K562 (cell line): ENCODE measurements at regions not wholly inside any gene's neighbourhood (a gene's known extent, or its start where the extent isn't known, plus 50 kb on each side); places are given as distances from the start of the nearest gene placed in this dataset.

Experiments
- ATF7 ChIP-seq: fragments of 450-650 bp; IDR thresholded peaks from 2 replicates; pipeline ENCODE4 v1.7.1; 2014; ENCODE audit warnings: mild to moderate bottlenecking, moderate library complexity
- CEBPG ChIP-seq, 3 experiments: fragments of 200-800 bp in 1 of 3; sonication (Bioruptor generic) in 1 of 3; sonication (generic) in 1 of 3; formaldehyde crosslinking in 1 of 3; IDR thresholded peaks in 2 of 3; conservative IDR thresholded peaks in 1 of 3; 2 replicates each; pipeline versions ENCODE4 v1.6.1 to v1.8.0; 2016 to 2022; ENCODE audit warnings: missing compliant biosample characterization in 2 of 3, missing genetic modification characterization in 2 of 3, mild to moderate bottlenecking in 1 of 3, missing genetic modification reagents in 1 of 3
- CHD4 ChIP-seq: fragments of 200-600 bp; sonication (generic); IDR thresholded peaks from 3 replicates; pipeline ENCODE4 v1.6.1; 2012; ENCODE audit warnings: low read depth, mild to moderate bottlenecking, mixed read lengths, low read length, inconsistent platforms; ENCODE audit not compliant: insufficient read depth, insufficient replicate concordance, poor library complexity, severe bottlenecking
- CLOCK ChIP-seq: fragments of 250-450 bp; sonication (Bioruptor Pico); IDR thresholded peaks from 2 replicates; pipeline ENCODE4 v1.4.0; 2020; ENCODE audit warnings: mild to moderate bottlenecking, moderate library complexity, borderline replicate concordance
- FOXK2 ChIP-seq, 2 experiments: fragments of 450-650 bp; IDR thresholded peaks in 1 of 2; conservative IDR thresholded peaks in 1 of 2; 2 replicates each; pipeline ENCODE4 v1.6.1; 2016; ENCODE audit warnings: low read depth in 2 of 2, mild to moderate bottlenecking in 1 of 2
- GATAD2A ChIP-seq: fragments of 450-650 bp; IDR thresholded peaks from 2 replicates; pipeline ENCODE4 v1.6.1; 2017
- MAFG ChIP-seq: fragments of 450-650 bp; conservative IDR thresholded peaks from 2 replicates; pipeline ENCODE4 v1.6.1; 2016; ENCODE audit warnings: missing genetic modification characterization, missing compliant biosample characterization
- NFE2 ChIP-seq: IDR thresholded peaks from 2 replicates; pipeline ENCODE4 v1.6.1; 2014; ENCODE audit warnings: antibody characterized with exemption, low read depth
- NFYB ChIP-seq: IDR thresholded peaks from 2 replicates; pipeline ENCODE4 v1.6.1; 2011; ENCODE audit warnings: mild to moderate bottlenecking, moderate library complexity; ENCODE audit not compliant: insufficient read length; ENCODE audit errors: extremely low read depth
- NR2C1 ChIP-seq, 2 experiments: fragments of 450-650 bp; IDR thresholded peaks; 2 replicates each; pipeline ENCODE4 v1.6.1; 2017; ENCODE audit warnings: mild to moderate bottlenecking in 2 of 2, antibody characterized with exemption in 1 of 2, inconsistent platforms in 1 of 2, missing compliant biosample characterization in 1 of 2, missing genetic modification characterization in 1 of 2
- PTRF ChIP-seq: fragments of 450-650 bp; IDR thresholded peaks from 2 replicates; pipeline ENCODE4 v1.6.1; 2016; ENCODE audit warnings: mild to moderate bottlenecking, missing genetic modification characterization, missing compliant biosample characterization
- RFX5 ChIP-seq: IDR thresholded peaks from 2 replicates; pipeline ENCODE4 v1.6.1; 2011; ENCODE audit warnings: low read depth, mild to moderate bottlenecking, improper control_type of control experiment, low read length
- SAFB2 ChIP-seq: fragments of 200-400 bp; formaldehyde crosslinking; IDR thresholded peaks from 2 replicates; pipeline ENCODE4 v1.6.1; 2018; ENCODE audit warnings: borderline replicate concordance, low read length, low read depth, moderate library complexity; ENCODE audit not compliant: severe bottlenecking
- ZNF263 ChIP-seq: sonication (generic); formaldehyde crosslinking; IDR thresholded peaks from 2 replicates; pipeline ENCODE4 v1.8.0; 2022; ENCODE audit warnings: mild to moderate bottlenecking, missing genetic modification reagents, borderline replicate concordance
- ZNF57 ChIP-seq: fragments of 450-650 bp; formaldehyde crosslinking; IDR thresholded peaks from 2 replicates; pipeline ENCODE4 v1.4.0; 2020; ENCODE audit warnings: mild to moderate bottlenecking, moderate library complexity
- ZNF764 ChIP-seq: fragments of 250-450 bp; sonication (Bioruptor Pico); IDR thresholded peaks from 2 replicates; pipeline ENCODE4 v1.4.0; 2020; ENCODE audit warnings: low read depth, mild to moderate bottlenecking, moderate library complexity
- TF ChIP-seq, protein P1 (sequence below): sonication (generic); formaldehyde crosslinking; IDR thresholded peaks from 2 replicates; pipeline ENCODE4 v1.8.0; 2023; ENCODE audit warnings: missing genetic modification reagents, mild to moderate bottlenecking, borderline replicate concordance
- TF ChIP-seq, protein P2 (sequence below): sonication (generic); formaldehyde crosslinking; IDR thresholded peaks from 2 replicates; pipeline ENCODE4 v1.8.0; 2023; ENCODE audit warnings: mild to moderate bottlenecking, missing genetic modification reagents

GRCh38 chr11:38060920-38061319 is 1462.9 kb upstream of the RAG2 start (continued):
- 0 out of 2 replicates have a peak, but pooled peaks have one; percentile 4 for TF ChIP-seq MAFG
- TF ChIP-seq FOXK2 (conservative IDR thresholded peaks at IDR 0.05 in 1 of 2, IDR thresholded peaks at IDR 0.05 in 1 of 2; ENCODE audit: low read depth in 2 of 2) = no peak
- no peak for TF ChIP-seq ZNF263 (CRISPR knock-in tag)
- no peak for TF ChIP-seq CLOCK
- TF ChIP-seq ATF7 = no peak
- TF ChIP-seq GATAD2A = no peak
- no peak for TF ChIP-seq NR2C1 (IDR thresholded peaks at IDR 0.05)
- TF ChIP-seq NR2C1 (tag; IDR thresholded peaks at IDR 0.05) = no peak
- no peak for TF ChIP-seq CHD4
- TF ChIP-seq RFX5 = no peak
- no peak for TF ChIP-seq ZNF57 (CRISPR knock-in tag)
- TF ChIP-seq NFE2 = 0 out of 2 replicates have a peak, but pooled peaks have one; percentile 42
- TF ChIP-seq, protein P1, sequence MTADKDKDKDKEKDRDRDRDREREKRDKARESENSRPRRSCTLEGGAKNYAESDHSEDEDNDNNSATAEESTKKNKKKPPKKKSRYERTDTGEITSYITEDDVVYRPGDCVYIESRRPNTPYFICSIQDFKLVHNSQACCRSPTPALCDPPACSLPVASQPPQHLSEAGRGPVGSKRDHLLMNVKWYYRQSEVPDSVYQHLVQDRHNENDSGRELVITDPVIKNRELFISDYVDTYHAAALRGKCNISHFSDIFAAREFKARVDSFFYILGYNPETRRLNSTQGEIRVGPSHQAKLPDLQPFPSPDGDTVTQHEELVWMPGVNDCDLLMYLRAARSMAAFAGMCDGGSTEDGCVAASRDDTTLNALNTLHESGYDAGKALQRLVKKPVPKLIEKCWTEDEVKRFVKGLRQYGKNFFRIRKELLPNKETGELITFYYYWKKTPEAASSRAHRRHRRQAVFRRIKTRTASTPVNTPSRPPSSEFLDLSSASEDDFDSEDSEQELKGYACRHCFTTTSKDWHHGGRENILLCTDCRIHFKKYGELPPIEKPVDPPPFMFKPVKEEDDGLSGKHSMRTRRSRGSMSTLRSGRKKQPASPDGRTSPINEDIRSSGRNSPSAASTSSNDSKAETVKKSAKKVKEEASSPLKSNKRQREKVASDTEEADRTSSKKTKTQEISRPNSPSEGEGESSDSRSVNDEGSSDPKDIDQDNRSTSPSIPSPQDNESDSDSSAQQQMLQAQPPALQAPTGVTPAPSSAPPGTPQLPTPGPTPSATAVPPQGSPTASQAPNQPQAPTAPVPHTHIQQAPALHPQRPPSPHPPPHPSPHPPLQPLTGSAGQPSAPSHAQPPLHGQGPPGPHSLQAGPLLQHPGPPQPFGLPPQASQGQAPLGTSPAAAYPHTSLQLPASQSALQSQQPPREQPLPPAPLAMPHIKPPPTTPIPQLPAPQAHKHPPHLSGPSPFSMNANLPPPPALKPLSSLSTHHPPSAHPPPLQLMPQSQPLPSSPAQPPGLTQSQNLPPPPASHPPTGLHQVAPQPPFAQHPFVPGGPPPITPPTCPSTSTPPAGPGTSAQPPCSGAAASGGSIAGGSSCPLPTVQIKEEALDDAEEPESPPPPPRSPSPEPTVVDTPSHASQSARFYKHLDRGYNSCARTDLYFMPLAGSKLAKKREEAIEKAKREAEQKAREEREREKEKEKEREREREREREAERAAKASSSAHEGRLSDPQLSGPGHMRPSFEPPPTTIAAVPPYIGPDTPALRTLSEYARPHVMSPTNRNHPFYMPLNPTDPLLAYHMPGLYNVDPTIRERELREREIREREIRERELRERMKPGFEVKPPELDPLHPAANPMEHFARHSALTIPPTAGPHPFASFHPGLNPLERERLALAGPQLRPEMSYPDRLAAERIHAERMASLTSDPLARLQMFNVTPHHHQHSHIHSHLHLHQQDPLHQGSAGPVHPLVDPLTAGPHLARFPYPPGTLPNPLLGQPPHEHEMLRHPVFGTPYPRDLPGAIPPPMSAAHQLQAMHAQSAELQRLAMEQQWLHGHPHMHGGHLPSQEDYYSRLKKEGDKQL = no peak
- no peak for TF ChIP-seq NFYB
- TF ChIP-seq ZNF764 (CRISPR knock-in tag) = no peak
- no peak for TF ChIP-seq SAFB2
- no peak for TF ChIP-seq PTRF (tag)
- no peak for TF ChIP-seq CEBPG (CRISPR knock-in tag; IDR thresholded peaks at IDR 0.05)
- TF ChIP-seq CEBPG (tag; conservative IDR thresholded peaks at IDR 0.05 in 1 of 2, IDR thresholded peaks at IDR 0.05 in 1 of 2) = no peak
- TF ChIP-seq, protein P2, sequence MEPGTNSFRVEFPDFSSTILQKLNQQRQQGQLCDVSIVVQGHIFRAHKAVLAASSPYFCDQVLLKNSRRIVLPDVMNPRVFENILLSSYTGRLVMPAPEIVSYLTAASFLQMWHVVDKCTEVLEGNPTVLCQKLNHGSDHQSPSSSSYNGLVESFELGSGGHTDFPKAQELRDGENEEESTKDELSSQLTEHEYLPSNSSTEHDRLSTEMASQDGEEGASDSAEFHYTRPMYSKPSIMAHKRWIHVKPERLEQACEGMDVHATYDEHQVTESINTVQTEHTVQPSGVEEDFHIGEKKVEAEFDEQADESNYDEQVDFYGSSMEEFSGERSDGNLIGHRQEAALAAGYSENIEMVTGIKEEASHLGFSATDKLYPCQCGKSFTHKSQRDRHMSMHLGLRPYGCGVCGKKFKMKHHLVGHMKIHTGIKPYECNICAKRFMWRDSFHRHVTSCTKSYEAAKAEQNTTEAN (CRISPR knock-in tag) = no peak
